ENCODE measurements at regions not wholly inside any gene's neighbourhood (a gene's known extent, or its start where the extent isn't known, plus 50 kb on each side); places are given as distances from the start of the nearest gene placed in this dataset.

GRCh38 chr11:45725776-45726492 lies 60.5 kb upstream of the CHST1 start (continued):
- TF ChIP-seq HDAC2 (IDR thresholded peaks at IDR 0.05; ENCODE audit: borderline replicate concordance in 1 of 2, low read depth in 2 of 2, low read length in 2 of 2) (no peak), RBBP5 (IDR thresholded peaks at IDR 0.05; ENCODE audit: borderline replicate concordance, low read depth, low read length) (no peak), PHF8 (conservative IDR thresholded peaks at IDR 0.05; ENCODE audit: low read depth, low read length) (no peak), MAX (IDR thresholded peaks at IDR 0.05) (no peak), POLR2A (IDR thresholded peaks at IDR 0.05; ENCODE audit: control extremely low read depth in 1 of 2, low read depth in 2 of 2, low read length in 2 of 2) (no peak), KDM5A (IDR thresholded peaks at IDR 0.05; ENCODE audit: low read length) (no peak), CHD1 (IDR thresholded peaks at IDR 0.05; ENCODE audit: low read depth, low read length) (no peak), FOSL1 (IDR thresholded peaks at IDR 0.05; ENCODE audit: insufficient read depth, low read depth, low read length) (no peak)
